Fibroblast of skin of left quadriceps (primary cell): ENCODE measurements at regions not wholly inside any gene's neighbourhood (a gene's known extent, or its start where the extent isn't known, plus 50 kb on each side); places are given as distances from the start of the nearest gene placed in this dataset.

Experiments
- DNase-seq, 2 experiments: peaks; one replicate each; pipeline ENCODE4 v3.0.0-alpha.2; 2013; ENCODE audit warnings: low read depth in 2 of 2

DNA sequence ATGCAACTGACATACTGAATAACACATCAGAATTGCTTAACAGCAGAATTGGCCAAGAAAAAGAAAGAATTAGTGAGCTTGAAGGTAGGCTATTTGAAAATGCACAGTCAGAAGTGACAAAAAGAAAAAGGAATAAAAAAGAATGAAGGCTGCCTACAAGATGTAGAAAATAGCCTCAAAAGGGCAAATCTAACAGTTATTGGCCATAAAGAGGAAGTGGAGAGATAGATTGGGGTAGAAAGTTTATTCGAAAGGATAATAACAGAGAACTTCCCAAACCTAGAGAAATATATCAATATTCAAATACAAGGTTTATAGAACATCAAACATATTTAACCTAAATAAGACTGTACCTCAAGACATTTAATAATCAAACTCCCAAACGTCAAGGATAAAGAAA, 67.5 kb downstream of the ATP6V1G3 start:
- no peak for DNase-seq

DNA sequence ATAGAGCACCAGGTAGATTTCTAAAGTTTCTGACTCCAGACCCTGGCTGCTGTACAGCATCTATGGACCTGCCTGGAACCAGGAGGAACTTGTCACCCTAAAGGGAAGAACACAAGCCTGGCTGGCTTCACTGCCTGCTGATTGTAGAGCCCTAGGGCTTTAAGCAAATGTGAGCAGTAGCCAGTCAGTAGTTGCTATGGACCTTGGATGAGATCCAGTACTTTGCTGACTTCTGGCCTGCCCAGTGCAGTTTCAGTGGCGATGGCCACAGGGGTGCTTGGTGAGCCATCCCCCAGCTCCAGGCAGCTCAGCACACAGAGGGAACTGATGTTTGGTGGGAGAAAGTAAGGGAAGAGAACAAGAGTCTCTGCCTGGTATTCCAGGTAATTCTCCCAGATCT, 68.4 kb downstream of the ATP6V1G3 start:
- no peak for DNase-seq

DNA sequence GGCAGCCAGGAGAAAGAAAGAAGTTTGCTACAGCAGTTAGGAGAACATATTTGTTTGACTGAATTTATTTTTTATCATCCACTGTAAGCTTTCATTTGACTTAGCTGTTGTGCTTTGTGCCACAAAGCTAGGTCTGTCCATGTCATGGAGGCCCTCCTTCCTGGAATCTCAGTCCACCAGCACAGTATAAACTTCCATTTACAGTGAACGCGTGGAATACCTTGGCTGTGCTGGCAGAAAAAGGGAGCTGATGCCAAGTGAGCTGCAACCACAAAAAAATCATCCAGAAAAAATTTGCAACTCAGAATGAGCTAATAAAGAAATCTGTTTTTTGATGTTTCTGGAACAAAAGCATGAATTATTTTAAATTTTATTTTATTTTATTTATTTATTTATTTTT, 72.6 kb downstream of the ATP6V1G3 start:
- no peak for DNase-seq

DNA sequence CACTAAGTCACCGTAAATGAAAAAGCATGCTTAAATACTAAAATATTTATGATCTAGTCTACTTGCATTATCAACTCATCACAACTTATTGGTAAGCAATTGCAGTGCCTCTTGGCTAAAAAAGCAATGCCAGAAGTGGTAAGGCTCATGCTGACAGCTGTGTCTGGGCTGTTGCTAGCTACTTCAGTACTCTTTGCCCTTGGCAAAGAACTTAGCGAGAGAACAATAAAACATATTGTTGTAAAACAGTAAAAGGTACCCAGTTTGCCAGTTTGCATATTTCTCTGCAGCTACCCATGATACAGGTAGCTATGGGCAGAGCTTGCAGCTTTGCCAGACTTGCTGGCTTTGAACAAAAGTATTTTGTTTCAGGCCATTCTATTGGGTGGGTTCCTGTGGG, 73.1 kb downstream of the ATP6V1G3 start:
- no peak for DNase-seq

DNA sequence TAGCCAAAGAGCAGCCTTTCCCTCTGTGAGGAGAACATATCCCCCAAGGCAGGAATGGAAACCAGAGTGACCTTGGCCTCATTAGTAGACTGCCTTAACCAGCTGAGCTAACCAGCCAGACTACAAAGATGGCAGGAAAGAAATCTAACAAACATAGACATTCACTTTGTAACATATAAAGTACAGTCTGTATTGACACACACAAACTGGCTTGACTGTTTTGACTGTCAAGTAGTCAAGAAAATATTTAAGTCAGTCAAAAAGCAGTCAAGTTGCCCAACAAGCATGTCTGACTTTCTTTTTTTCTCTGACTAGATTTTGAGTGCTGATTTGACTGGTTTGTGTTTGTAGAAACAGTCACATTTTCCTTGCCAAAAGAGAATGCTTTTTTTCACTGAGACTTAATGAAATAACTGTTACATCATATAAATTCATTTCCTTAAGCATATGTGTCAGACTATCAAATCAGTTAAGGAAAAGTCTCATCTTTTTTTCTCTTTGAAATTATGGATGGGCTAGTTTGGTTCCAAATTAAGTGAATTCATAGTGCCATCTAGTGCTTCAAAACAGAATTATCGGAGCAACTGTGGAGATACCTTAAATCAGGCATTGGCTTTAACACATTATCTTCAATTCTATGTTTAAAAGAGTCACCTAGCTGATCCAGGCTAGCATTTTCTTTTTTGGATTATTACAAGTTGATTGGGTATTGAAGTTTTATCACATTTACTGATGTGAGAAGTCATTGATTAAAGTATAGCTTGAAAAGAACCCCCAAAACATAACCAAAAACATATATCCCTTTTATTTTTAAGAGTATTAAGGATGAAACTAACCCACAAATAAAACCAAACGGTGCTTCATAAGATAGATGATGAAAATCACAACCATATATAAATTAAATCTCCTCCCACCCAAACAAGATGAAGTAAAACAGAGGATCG, 75.0 kb downstream of the ATP6V1G3 start:
- peak; percentile 75 to 80 for DNase-seq

DNA sequence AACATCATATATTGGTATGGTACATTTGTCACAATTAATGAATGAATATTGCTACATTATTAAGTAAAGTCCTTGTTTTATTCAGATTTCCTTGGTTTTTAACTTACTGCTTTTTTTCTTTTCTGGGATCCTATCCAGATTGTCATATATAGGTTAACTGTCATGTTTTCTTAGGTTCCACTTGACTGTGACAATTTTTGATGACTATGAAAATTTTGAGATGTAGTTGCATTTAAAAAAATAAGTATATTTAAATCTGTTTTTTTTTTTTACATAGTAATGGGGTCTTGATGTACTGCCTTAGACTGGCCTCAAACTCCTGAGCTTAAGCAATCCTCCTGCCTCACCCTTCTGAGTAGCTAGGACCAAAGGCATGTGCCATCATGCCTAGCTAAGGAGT, 76.8 kb downstream of the ATP6V1G3 start:
- DNase-seq = no peak

DNA sequence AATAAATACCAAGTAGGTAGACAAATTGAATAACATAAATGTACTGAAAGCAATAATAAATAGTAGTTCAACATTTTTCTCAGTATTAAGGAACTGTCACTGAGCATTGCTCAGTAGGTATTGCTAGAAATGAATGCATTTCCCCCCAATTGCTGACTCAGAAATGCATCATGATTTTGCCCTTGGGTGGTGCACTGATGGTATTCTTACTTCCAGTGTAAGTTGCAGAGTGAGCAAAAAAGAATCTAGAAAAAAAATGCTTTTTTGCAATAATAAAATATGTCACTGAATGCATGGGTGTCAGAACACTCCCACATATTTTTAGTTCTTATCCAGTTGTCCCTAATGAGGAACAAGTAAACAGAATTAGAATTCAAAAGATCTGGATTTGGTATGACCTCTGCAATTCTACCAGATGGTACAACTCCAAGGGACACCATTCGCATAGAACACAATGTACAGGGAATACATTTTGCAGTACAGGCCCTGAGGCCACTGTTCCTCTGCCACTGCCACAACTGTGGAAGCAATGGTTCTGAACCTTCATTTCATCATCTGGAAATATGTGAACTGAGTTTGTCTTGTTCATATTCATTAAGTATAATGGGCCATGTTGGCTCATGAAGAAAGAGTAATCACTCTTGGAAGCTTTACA, 78.0 kb downstream of the ATP6V1G3 start:
- no peak for DNase-seq

DNA sequence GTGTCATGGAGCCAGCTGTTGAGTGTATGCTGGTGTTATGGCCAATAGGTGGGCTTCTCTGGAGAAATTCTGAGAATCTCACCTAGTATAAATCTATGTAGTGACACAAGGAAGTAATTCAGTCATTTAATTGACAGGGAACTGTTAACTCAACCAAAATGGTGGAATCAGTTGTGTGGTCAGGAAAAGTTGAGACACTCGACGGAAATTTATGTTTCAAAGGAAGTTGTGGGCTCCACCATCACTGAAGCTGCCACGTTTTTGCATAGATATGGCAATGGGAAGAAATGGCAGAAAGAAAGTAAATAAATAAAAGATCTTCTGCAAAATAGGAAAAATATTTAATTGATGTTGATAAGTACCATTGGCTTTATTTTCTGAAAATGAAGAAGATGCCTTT, 84.5 kb downstream of the ATP6V1G3 start:
- DNase-seq = no peak

DNA sequence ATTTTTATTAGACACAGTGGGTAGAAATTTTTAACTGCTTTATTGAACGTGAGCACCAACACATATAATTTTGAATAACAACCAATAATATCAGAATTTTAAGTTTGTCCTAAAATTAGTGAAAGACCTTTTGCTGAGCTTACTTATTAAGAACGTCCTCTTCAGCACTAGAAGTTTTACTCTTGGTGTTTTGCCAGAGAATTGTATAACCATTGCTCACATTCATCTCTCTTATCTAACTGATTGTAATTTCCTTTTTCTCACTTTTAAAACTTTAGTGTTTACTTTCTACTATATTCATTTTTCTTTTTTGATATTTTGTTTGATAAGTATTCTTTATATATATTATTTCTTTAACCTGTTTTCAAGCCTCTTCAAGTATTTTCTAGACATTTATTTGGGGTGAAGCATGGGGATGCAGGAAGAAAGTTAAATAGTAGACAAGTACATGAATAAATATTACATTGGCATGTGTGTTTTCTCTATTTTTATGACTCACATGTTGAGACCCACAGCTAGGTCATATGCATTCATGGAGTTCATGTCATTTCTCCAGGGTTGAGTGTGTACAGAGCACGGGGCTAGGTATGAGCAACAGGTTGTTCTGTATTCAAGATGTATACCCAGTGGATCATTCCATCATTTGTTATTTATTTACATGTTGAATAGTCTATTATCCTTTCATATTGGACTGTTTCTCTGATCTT, 90.6 kb downstream of the ATP6V1G3 start:
- DNase-seq = no peak

DNA sequence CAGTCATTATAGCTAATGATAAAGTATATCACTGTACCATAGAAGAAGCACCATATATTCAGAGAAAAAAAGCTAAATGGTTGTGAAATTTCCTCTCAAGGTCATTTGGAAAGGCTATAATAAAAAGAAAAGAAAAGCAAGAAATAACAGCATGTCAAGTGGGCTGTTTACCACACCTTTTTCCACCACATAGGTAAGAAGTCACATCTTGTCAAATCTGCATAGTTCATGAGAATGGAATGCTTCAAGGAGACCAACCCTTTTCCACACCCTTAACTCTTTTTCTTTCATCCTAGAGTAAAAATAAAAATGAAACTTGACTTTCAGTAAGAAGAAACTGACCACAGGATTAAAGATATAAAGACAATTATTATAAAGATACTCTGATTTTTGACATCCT, 91.2 kb downstream of the ATP6V1G3 start:
- DNase-seq = no peak

DNA sequence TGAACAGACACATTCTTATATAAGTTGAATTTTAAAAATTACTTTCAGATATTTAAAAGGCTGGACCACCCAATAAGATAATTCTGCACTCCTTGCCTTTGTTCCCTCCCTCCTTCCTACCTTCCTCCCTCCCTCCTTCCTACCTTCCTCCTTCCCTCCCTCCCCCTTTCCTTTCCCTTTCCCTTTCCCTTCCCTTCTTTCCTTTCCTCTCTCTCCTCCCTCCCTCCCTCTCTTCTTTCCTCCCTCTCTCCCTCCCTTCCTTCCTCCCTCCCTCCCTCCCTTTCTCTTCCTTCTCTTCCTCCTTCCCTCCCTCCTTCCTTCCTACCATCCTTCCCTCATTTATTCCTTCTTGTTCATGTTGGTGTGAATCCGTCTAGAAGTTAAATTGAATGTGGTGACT, 93.0 kb downstream of the ATP6V1G3 start:
- DNase-seq = no peak

DNA sequence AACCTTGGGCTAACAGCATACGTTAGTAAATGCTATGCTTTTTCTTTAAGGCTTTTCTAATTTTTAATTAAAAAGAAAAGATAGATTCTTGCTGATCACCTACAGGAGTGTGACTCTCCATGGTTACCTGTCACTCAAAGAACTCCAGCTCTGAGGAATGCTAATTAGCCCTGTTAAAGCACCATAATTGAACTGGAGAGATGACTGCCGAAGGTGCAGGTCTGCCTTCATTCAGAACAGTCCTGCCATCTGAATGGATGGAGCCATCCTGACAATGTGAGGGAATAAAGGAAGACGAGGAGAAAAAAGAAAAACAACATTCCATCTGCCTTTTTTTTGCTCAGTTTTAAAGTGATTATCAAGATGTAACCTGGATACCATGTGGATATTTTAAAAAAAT, 94.6 kb downstream of the ATP6V1G3 start:
- DNase-seq = no peak

DNA sequence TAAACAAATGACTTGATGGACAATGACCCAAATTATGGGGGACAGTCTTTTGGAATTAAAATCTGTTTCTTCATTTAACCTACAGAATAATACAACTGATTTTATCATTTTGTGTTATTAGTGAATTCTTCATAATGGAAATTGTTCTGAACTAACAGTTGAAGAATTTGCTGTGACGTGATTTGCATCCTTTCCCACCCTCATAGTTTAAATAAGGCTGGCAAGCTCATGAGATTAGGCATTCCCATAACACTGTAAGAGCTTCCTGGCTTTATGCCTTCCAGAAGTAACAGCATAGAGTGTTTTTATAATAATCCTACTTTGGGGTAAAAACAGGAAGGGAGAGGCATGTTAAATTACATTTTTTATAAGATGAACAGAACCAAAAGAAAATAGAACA, 95.7 kb downstream of the ATP6V1G3 start:
- DNase-seq = no peak

DNA sequence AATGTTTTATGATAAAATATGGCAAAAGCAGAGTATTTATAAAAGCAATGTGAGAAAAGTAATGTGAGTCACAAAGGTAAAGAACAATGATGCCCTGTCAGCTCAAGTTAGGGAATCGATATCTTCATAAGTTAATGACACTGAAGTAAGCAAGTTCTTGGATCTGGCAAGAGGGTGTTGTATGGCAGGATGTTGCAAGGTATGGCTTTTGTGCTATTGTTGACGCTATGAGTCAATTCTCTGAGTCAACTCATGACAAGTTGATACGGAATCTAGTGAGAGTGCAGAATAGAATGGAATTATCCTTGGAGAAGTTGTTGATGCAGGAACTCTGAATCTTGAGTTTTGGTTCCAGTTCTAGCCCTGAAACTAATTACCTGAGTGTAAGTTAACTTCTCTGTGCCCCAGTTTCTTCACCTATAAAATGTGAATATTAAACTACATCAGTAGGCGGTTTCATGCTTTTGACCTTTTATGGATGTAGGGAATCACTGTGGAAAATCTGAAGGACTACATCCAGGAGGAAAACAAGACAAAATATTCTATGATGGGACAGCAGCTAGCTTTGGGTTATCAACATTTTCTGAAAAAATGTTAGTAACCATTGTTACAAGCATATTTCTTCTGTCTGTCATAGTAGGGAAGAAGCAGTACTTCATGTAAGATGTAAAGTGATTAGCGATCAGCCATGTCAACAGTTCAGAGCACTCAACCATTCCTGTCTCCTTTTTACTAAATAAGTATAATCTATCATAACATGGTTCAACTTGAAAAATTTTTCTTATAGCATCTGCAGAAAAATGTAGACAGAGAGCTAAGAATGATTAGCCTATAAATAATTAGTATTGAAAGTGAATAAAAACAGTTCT, 96.9 kb downstream of the ATP6V1G3 start:
- peak; percentile 70 to 74 for DNase-seq

DNA sequence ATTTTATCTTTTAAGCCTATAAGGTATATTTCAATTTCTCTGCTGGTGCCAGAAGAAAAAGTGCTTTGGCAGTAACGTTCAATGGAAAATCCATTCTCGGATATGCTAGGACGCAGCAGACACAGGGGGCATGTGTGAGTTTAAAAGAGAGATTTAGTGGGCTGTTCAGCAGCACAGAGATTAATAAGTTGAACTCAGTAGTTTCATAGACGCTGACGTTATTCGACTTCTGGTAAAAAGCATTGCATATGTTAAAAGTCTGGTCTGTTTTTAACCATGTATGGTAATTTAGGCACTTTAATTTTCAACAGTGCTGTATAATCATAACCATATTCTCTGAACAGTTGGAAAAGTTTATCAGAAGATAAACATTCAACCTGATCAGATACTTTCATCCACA, 99.6 kb downstream of the ATP6V1G3 start:
- peak; percentile 63 to 65 for DNase-seq

DNA sequence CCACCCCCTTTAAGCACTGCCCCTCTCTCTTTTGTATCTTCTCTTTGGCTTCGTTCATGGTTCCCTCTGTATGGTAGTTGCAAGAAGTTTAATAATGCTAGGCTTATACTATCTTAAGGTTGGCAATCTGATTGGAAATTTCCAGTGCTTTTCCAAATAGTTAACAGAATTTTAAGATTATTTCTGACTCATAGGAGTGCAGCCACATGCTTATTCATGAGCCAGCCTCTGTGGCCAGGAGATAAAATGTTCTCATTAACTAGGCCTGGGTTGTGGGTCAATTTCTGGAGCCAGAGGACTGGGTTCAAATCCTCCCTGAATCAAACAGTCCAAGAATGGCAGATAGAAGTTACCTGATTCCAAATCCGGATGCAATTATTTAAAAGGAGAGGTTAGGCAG, 103.1 kb downstream of the ATP6V1G3 start:
- no peak for DNase-seq

DNA sequence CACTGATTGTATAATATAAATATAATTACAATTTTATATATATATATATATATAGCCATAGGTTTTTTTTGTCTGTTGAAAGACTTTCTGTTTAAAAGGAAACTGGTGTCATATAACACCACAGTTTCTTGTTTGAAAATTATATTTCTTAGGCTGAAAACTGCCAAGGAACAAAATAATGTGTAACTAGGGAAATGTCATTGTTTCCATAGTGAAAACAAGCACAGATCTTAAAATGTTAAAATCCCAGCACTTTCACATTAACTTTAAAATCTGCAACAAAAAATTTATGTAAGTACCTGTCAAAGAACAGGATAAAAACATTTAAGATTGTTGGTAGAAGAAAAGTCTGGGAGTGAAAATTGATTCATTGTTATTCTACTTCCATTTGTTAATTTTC, 104.2 kb downstream of the ATP6V1G3 start:
- DNase-seq = no peak

DNA sequence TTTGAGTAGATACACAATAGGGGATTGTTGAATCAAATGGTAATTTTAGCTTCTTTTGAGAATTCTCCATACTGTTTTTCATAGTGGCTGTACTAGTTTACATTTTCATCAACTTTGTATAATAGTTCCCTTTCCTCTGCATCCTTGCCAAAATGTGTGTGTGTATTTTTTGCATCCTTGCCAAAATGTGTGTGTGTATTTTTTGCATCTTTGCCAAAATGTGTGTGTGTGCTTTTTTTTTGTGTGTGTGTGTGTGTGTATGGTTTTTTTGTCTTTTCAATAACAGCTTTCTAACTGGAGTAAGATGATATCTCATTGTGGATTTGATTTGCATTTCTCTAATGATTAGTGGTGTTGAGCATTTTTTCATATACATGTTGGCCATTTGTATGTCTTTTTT, 105.4 kb downstream of the ATP6V1G3 start:
- no peak for DNase-seq

DNA sequence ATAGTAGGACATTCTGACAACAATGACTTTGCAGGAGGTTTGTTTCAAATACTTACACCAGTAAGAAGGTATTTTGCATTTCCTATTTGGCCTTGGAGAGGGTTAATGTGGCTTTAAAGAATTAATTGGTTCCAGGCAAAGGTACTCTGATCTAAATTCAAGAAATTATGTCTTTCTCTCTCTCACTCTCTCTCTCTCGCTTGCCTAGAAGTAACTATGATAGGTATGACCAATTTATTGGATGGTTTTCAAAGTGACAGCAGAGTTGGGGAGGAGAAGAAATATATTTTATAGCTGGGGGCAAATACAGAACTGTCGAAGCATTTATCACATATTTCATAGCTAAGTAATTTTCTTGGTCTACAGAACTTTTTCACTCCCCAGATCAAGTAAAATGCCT, 116.0 kb downstream of the ATP6V1G3 start:
- peak in 1 of 2 experiments; percentile 12 for DNase-seq

DNA sequence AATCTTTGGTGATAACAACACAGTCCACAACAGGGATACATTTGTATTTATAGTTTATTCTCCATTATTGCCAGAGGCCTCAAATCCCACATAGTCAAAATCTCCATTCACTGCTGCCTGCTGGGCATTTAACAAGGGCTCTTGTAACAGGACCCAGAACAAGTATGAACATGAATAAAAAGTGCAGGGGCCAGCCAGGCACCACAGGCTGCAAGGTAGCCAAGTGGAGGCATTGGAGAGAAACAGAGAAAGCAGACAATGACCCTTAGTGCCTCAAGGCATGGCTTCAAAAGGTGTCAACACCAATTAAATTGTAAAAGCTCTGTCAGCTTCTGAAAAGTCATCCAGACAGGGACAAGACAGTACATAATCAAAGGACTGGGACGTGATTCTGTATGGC, 116.8 kb downstream of the ATP6V1G3 start:
- no peak for DNase-seq

DNA sequence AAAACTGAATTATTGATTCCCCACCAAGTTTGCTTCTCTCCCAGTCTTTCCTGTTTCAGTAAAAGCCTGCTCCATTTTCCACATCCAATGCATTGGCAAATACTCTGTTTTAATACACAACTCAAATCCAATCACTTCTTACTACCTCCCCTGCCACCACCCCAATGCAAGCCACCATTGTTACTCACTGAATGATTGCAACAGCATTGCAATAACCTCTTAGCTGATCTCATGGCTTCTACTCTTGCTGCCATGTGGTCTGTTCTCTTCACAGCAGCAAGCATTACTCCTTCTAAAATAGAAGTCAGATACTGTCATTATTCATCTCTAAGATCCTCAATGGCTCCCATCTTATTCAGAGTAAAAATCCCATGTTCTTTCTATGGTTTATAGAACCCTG, 123.4 kb downstream of the ATP6V1G3 start:
- no peak for DNase-seq

DNA sequence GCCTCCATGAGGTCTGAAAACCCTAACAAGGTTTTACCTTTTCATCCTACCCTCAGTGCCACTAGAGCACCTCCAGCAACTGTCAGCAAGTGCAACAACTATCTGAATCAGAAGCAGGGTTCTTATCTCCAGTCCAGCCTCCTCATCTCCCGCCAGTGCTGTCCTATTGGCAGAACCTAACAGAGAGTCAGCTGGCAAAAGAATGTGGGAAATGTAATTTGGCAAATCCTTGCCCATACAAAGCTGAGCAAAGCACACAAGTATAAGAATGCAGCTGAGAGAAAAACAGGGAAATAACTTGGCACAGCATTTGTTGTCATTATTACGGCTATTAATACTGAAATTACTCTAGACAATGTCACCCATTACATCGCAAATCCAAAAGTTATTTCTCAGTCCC, 124.2 kb downstream of the ATP6V1G3 start:
- no peak for DNase-seq
